OCI-LY3 (cell line): ENCODE measurements at regions not wholly inside any gene's neighbourhood (a gene's known extent, or its start where the extent isn't known, plus 50 kb on each side); places are given as distances from the start of the nearest gene placed in this dataset.

ENCODE experiments used
- H2AFZ ChIP-seq: fragments of 200-600, 300-600 bp; shearing (Covaris generic); 2 replicates; pipeline ENCODE4 v1.6.0; 2014; ENCODE audit warnings: antibody characterized with exemption, low read depth, low read length
- H3K27ac ChIP-seq: fragments of 200-600, 300-600 bp; sonication (generic); 2 replicates; pipeline ENCODE4 v1.5.1; 2014; ENCODE audit warnings: mild to moderate bottlenecking, low read length, moderate library complexity, mixed read lengths
- H3K27me3 ChIP-seq: fragments of 200-600, 300-600 bp; sonication (generic); 2 replicates; pipeline ENCODE4 v1.6.1; 2014; ENCODE audit warnings: low read depth, low read length, mixed read lengths
- H3K36me3 ChIP-seq: fragments of 200-600, 300-600 bp; sonication (generic); replicated peaks from 2 replicates; pipeline ENCODE3; 2014; ENCODE audit warnings: low read depth, low read length, mixed read lengths
- H3K4me1 ChIP-seq: fragments of 300-600, 200-600 bp; sonication (generic); 2 replicates; pipeline ENCODE4 v1.6.1; 2014; ENCODE audit warnings: low read length, mixed read lengths
- H3K4me2 ChIP-seq: fragments of 200-600, 300-600 bp; sonication (generic); 2 replicates; pipeline ENCODE4 v1.6.1; 2014; ENCODE audit warnings: low read length, mixed read lengths
- H3K4me3 ChIP-seq: fragments of 300-600, 200-600 bp; sonication (generic); 2 replicates; pipeline ENCODE4 v1.5.1; 2014; ENCODE audit warnings: antibody characterized with exemption, mild to moderate bottlenecking, low read length, moderate library complexity
- H3K79me2 ChIP-seq: fragments of 300-600, 200-600 bp; shearing (Covaris generic); 2 replicates; pipeline ENCODE4 v1.6.1; 2014; ENCODE audit warnings: mild to moderate bottlenecking, low read length, mixed read lengths
- H3K9ac ChIP-seq: fragments of 300-600, 200-600 bp; shearing (Covaris generic); 2 replicates; pipeline ENCODE4 v1.6.0; 2014; ENCODE audit warnings: mild to moderate bottlenecking, low read length, moderate library complexity
- H3K9me3 ChIP-seq: fragments of 200-600, 300-600 bp; shearing (Covaris generic); 2 replicates; pipeline ENCODE4 v1.6.1; 2014; ENCODE audit warnings: low read length, mixed read lengths; ENCODE audit not compliant: insufficient read depth
- H4K20me1 ChIP-seq: fragments of 200-600, 300-600 bp; sonication (generic); 2 replicates; pipeline ENCODE4 v1.6.1; 2016; ENCODE audit warnings: low read length, mixed read lengths; ENCODE audit not compliant: insufficient read depth
- CTCF ChIP-seq: fragments of 200-600, 300-600 bp; sonication (generic); IDR thresholded peaks from 2 replicates; pipeline ENCODE4 v1.5.1; 2014; ENCODE audit warnings: antibody characterized with exemption, low read length, low read depth
- EZH2phosphoT487 ChIP-seq: fragments of 200-600 bp; shearing (Covaris generic); IDR thresholded peaks from 2 replicates; pipeline ENCODE4 v1.6.1; 2018; ENCODE audit warnings: antibody characterized with exemption, mixed run types, low read depth

DNA sequence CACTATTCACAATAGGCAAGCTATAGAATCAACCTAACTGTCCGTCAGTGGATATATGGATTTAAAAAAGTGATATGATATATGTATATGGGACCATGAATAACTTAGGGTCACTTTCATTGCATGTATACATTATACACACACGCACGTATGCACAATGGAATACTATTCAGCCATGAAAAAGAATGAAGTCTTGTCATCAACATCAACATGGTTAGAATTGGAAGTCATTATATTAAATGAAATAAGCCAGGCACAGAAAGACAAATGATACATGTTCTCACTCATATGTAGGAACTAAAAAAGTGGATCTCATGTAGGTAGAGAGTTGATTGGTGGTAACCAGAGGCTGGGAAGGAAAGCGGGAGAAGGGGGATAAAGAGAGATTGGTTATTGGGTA lies 234.3 kb downstream of the VRK1 start:
- Histone ChIP-seq H3K36me3 (no peaks in the 10 kb centered on the region), H3K9ac (no peak overlapping the region), H3K79me2 (no peaks in the 10 kb centered on the region), H3K4me3 (no peak overlapping the region), H2AFZ (no peak overlapping the region), H3K4me2 (no peak overlapping the region), H3K4me1 (peaks cover 7% of the 10 kb centered on the region), H4K20me1 (no peaks in the 10 kb centered on the region), H3K9me3 (no peaks in the 10 kb centered on the region), H3K27ac (no peak overlapping the region), H3K27me3 (no peaks in the 10 kb centered on the region)
- TF ChIP-seq CTCF: no peak
- TF ChIP-seq EZH2phosphoT487: no peak

DNA sequence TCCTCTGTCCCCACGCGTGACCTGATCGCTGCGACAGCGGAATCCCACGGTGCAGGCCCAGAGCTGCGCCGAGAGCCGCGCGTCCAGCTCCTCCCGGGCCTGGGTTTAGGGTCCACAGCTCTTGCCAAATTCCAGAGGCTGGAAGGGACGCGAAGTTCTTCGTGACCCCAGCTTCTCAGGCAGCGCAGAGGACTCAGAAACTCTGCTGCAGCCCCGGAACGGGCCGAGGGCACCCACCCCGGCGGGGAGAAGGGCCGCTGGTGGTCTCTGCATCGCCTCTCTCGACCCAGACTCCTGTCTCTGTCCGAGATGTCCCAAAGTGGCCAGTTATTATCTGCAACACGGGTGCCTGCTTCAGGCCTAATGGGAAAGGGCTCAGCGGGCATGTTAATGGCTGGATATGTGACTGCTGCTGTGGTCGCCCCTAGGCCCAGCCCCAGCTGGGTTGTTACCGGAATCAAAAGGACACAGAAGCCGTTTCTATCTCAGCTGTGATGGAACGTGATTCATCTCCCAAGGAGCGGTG lies 236.4 kb downstream of the VRK1 start:
- Histone ChIP-seq H2AFZ (no peak overlapping the region), H3K27me3 (no peaks in the 10 kb centered on the region), H3K4me3 (no peak overlapping the region), H3K27ac (no peak overlapping the region), H4K20me1 (no peaks in the 10 kb centered on the region), H3K9me3 (no peaks in the 10 kb centered on the region), H3K4me1 (peaks cover 7% of the 10 kb centered on the region), H3K9ac (no peak overlapping the region), H3K4me2 (no peak overlapping the region), H3K79me2 (no peaks in the 10 kb centered on the region), H3K36me3 (no peaks in the 10 kb centered on the region)
- TF ChIP-seq CTCF: no peak
- TF ChIP-seq EZH2phosphoT487: no peak

- Histone ChIP-seq H2AFZ (no peak overlapping the region), H3K9ac (no peak overlapping the region), H3K4me1 (no peaks in the 10 kb centered on the region), H4K20me1 (no peaks in the 10 kb centered on the region), H3K27ac (no peak overlapping the region), H3K36me3 (peaks cover 4% of the 10 kb centered on the region), H3K27me3 (no peaks in the 10 kb centered on the region), H3K4me3 (no peak overlapping the region), H3K9me3 (peaks cover 13% of the 10 kb centered on the region; the same call in 1 of the 2 replicates), H3K79me2 (no peaks in the 10 kb centered on the region), H3K4me2 (no peak overlapping the region)
- TF ChIP-seq EZH2phosphoT487 (no peak), CTCF (no peak)
Observed at GRCh38 chr14:97036086-97036852, 239.1 kb downstream of the VRK1 start.

DNA sequence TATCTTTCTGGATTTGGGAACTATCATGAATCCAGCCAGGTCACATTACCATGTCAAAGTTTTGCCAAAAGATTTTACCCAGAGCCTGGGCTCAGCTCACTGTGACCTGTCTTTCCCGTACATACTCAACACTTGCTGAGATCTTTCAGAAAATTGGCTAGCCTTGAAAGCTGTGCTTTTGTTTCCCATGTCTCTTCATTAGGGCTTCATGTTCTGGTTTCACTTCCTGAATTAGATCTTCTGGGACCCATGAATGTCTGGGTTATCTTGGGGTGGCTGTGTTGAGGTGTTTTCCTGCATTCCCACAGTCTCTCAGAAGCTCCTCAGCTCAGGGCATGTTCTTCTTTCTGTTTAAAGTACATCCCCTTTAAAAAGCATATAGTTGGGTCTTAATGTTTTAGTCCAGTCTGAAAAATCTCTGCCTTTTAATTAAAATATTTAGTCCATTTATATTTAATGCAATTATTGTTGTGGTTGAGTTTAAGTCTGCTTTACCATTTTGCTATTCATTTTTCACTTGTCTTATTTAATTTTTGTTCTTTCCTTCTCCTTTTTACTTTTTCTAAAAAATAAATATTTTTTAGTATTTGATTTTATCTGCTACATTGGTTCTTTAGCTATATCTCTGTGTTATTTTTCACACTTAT lies 242.7 kb downstream of the VRK1 start:
- Histone ChIP-seq H3K4me1 (no peaks in the 10 kb centered on the region), H3K9me3 (peaks cover 15% of the 10 kb centered on the region; the same call in 1 of the 2 replicates), H3K4me2 (no peak overlapping the region), H3K4me3 (no peak overlapping the region), H3K9ac (no peak overlapping the region), H4K20me1 (no peaks in the 10 kb centered on the region), H3K36me3 (peaks cover 4% of the 10 kb centered on the region), H3K27ac (no peak overlapping the region), H2AFZ (no peak overlapping the region), H3K79me2 (no peaks in the 10 kb centered on the region), H3K27me3 (no peaks in the 10 kb centered on the region)
- TF ChIP-seq EZH2phosphoT487: no peak
- TF ChIP-seq CTCF: no peak
